ENCODE measurements at regions not wholly inside any gene's neighbourhood (a gene's known extent, or its start where the extent isn't known, plus 50 kb on each side); places are given as distances from the start of the nearest gene placed in this dataset.

- DNase-seq = no peak
Measured at GRCh38 chr3:127137113-127137512, 55.8 kb upstream of the PRR23E start.

- no peak for DNase-seq
Measured at GRCh38 chr3:127137757-127138536, 55.0 kb upstream of the PRR23E start.

GRCh38 chr3:127139601-127140500 lies 53.1 kb upstream of the PRR23E start:
- DNase-seq = no peak

- DNase-seq = no peak
Measured at GRCh38 chr3:127140501-127141460, 52.1 kb upstream of the PRR23E start.

GRCh38 chr3:127141921-127142730 lies 50.8 kb upstream of the PRR23E start:
- DNase-seq = no peak

All from activated CD4-positive, alpha-beta T cell treated with anti-CD3 and anti-CD28 coated beads, Interleukin-2, amount 50 U/mL, for 16 hours (primary cell).